ENCODE measurements at regions not wholly inside any gene's neighbourhood (a gene's known extent, or its start where the extent isn't known, plus 50 kb on each side); places are given as distances from the start of the nearest gene placed in this dataset.

DNA sequence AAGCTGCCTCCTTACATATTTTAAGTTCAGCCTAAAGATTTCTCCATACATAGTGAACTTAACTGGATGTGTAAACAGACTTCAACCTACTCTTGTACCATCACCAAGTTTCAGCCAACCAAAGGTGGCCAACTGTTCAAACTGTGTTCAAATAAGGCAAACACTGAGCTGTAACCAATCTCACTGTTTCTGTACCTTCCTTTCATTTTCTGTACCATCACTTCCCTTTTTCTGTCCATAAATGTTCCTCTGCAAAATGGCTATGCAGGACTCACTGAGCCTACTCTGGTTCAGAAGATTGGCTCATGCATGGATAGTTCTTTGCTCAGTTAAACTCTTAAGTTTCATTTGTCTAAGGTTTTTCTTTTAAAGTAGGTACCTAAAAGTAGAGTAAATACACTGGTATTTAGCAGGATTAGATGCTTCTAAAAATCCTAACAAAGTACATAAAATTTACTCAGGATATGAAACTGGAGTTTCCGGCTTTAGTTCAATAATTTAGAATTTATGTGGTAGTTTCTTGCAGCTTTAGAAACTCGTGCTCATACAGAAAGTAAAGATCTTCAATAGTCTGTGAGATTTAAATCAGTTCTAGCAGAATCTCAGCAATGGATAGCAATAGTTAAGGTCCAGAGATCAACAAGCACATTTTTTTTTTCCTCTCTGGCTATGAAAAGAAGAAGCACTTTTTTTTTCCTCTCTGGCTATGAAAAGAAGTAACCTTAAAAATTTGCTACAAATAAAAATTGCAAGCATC lies 282.0 kb upstream of the PPFIA2 start:
- H3K4me1 ChIP-seq (ENCODE audit: insufficient read depth, low read length, poor library complexity, severe bottlenecking): no peaks in the 10 kb centered on the region
- no peaks in the 10 kb centered on the region for H3K27me3 ChIP-seq (replicated peaks; ENCODE audit: insufficient read depth, low read depth, low read length, poor library complexity)
- ChIA-PET POLR2A (ENCODE audit: low non-redundant PET) (no interaction called here), CTCF (no interaction called here)
- no peak overlapping the region for H3K4me3 ChIP-seq (ENCODE audit: low read depth, low read length, poor library complexity, severe bottlenecking)
- no peaks in the 10 kb centered on the region for H3K36me3 ChIP-seq (ENCODE audit: insufficient read depth, low read length, poor library complexity, severe bottlenecking)
- intact Hi-C loops (cut with micrococcal nuclease; ENCODE audit: unreplicated experiment): no loop called here
- H3K9me3 ChIP-seq (ENCODE audit: low read depth, low read length, poor library complexity, severe bottlenecking): no peaks in the 10 kb centered on the region
- no peak overlapping the region for H3K27ac ChIP-seq (ENCODE audit: low read depth, low read length, poor library complexity, severe bottlenecking)
- TF ChIP-seq, protein P1, sequence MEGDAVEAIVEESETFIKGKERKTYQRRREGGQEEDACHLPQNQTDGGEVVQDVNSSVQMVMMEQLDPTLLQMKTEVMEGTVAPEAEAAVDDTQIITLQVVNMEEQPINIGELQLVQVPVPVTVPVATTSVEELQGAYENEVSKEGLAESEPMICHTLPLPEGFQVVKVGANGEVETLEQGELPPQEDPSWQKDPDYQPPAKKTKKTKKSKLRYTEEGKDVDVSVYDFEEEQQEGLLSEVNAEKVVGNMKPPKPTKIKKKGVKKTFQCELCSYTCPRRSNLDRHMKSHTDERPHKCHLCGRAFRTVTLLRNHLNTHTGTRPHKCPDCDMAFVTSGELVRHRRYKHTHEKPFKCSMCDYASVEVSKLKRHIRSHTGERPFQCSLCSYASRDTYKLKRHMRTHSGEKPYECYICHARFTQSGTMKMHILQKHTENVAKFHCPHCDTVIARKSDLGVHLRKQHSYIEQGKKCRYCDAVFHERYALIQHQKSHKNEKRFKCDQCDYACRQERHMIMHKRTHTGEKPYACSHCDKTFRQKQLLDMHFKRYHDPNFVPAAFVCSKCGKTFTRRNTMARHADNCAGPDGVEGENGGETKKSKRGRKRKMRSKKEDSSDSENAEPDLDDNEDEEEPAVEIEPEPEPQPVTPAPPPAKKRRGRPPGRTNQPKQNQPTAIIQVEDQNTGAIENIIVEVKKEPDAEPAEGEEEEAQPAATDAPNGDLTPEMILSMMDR (conservative IDR thresholded peaks at IDR 0.05; ENCODE audit: low read depth, low read length): no peak
- TF ChIP-seq EZH2 (IDR thresholded peaks at IDR 0.05; ENCODE audit: borderline replicate concordance, low read depth, low read length, poor library complexity, severe bottlenecking): no peak
- no TSS peak for BruUV-seq (replicated peaks)
- no peak for DNase-seq (ENCODE audit: low spot score)

DNA sequence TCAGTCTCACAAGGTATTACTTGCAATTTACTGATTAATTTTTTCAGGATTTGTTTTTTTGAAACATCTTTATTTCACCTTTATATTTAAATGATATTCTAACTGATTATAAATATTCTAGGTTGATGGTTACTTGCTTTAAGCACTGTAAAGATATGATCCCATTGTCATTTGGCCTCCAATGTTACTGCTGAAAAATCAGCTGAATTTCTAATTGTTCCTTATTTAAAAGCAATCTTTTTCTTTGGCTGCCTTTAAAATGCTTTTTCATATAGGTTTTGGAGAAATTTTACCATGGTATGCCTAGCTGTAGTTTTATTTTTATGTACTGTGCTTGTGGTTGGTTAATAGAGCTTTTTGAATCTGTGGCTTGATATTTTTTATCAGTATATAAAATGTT lies 275.6 kb upstream of the PPFIA2 start:
- Histone ChIP-seq H3K4me1 (ENCODE audit: insufficient read depth, low read length, poor library complexity, severe bottlenecking) (no peaks in the 10 kb centered on the region), H3K27me3 (replicated peaks; ENCODE audit: insufficient read depth, low read depth, low read length, poor library complexity) (no peaks in the 10 kb centered on the region), H3K9me3 (ENCODE audit: low read depth, low read length, poor library complexity, severe bottlenecking) (no peaks in the 10 kb centered on the region), H3K4me3 (ENCODE audit: low read depth, low read length, poor library complexity, severe bottlenecking) (no peak overlapping the region), H3K27ac (ENCODE audit: low read depth, low read length, poor library complexity, severe bottlenecking) (no peak overlapping the region), H3K36me3 (ENCODE audit: insufficient read depth, low read length, poor library complexity, severe bottlenecking) (no peaks in the 10 kb centered on the region)
- POLR2A ChIA-PET (ENCODE audit: low non-redundant PET): no interaction called here
- TF ChIP-seq, protein P1 (conservative IDR thresholded peaks at IDR 0.05; ENCODE audit: low read depth, low read length): no peak
- no peak for TF ChIP-seq EZH2 (IDR thresholded peaks at IDR 0.05; ENCODE audit: borderline replicate concordance, low read depth, low read length, poor library complexity, severe bottlenecking)
- no peak for DNase-seq (ENCODE audit: low spot score)
- CTCF ChIA-PET: no interaction called here
- BruUV-seq (replicated peaks): no TSS peak
- intact Hi-C loops (cut with micrococcal nuclease; ENCODE audit: unreplicated experiment): loop anchor here (5.0 kb wide), 1 partner anchor 38 kb away; no protein-coding TSS in a partner anchor

DNA sequence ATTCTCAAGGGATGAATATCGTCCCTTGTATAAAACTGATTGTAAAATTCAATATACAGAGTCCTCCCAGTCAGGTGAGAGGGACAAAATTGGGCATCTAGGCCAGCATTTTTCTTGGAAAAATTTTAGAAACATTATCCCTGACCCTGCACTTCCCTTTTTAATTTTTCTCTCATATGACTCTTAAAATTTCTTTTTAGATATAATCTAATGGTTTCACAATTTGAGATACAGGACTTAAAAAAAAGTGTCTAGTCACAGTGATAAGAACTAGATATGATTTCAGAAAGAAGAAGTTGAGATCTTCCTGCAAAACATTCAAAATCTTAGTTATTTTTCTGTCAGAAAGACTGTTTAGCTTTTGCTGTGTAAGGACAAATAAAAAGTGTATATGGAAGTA lies 270.8 kb upstream of the PPFIA2 start:
- no peak for DNase-seq (ENCODE audit: low spot score)
- ChIA-PET POLR2A (ENCODE audit: low non-redundant PET) (no interaction called here), CTCF (no interaction called here)
- Histone ChIP-seq H3K27me3 (replicated peaks; ENCODE audit: insufficient read depth, low read depth, low read length, poor library complexity) (no peaks in the 10 kb centered on the region), H3K9me3 (ENCODE audit: low read depth, low read length, poor library complexity, severe bottlenecking) (no peaks in the 10 kb centered on the region), H3K4me3 (ENCODE audit: low read depth, low read length, poor library complexity, severe bottlenecking) (no peak overlapping the region), H3K4me1 (ENCODE audit: insufficient read depth, low read length, poor library complexity, severe bottlenecking) (no peaks in the 10 kb centered on the region), H3K36me3 (ENCODE audit: insufficient read depth, low read length, poor library complexity, severe bottlenecking) (no peaks in the 10 kb centered on the region), H3K27ac (ENCODE audit: low read depth, low read length, poor library complexity, severe bottlenecking) (no peak overlapping the region)
- BruUV-seq (replicated peaks): no TSS peak
- intact Hi-C loops (cut with micrococcal nuclease; ENCODE audit: unreplicated experiment): loop anchor here (5.0 kb wide), 1 partner anchor 42 kb away; no protein-coding TSS in a partner anchor
- TF ChIP-seq EZH2 (IDR thresholded peaks at IDR 0.05; ENCODE audit: borderline replicate concordance, low read depth, low read length, poor library complexity, severe bottlenecking): no peak
- TF ChIP-seq, protein P1 (conservative IDR thresholded peaks at IDR 0.05; ENCODE audit: low read depth, low read length): no peak

Measured in A673 (cell line).